Lower leg skin (tissue), 3 donors: ENCODE measurements at regions not wholly inside any gene's neighbourhood (a gene's known extent, or its start where the extent isn't known, plus 50 kb on each side); places are given as distances from the start of the nearest gene placed in this dataset.

Experiments
- CTCF ChIP-seq, 3 donors: fragments of 450-650 bp; IDR thresholded peaks; one replicate each; pipeline ENCODE4 v1.5.1; 2016; ENCODE audit warnings: antibody characterized with exemption in 3 of 3, mild to moderate bottlenecking in 3 of 3, moderate library complexity in 2 of 3
- POLR2A ChIP-seq, 2 donors: fragments of 450-650 bp; IDR thresholded peaks; one replicate each; pipeline ENCODE4 v1.6.1; 2016 to 2017; ENCODE audit warnings: antibody characterized with exemption in 2 of 2, mild to moderate bottlenecking in 1 of 2, moderate library complexity in 1 of 2

GRCh38 chr7:17014686-17015085 is 132.9 kb upstream of the AGR3 start:
- TF ChIP-seq CTCF (IDR thresholded peaks at IDR 0.05) (no peak), POLR2A (IDR thresholded peaks at IDR 0.05) (no peak)
